Kidney (tissue), 13 donors: ENCODE measurements at regions not wholly inside any gene's neighbourhood (a gene's known extent, or its start where the extent isn't known, plus 50 kb on each side); places are given as distances from the start of the nearest gene placed in this dataset.

Experiments used
- DNase-seq, 5 donors: peaks; one replicate each; pipeline ENCODE4 v3.0.0-alpha.2; 2013 to 2020
- FAIRE-seq: peaks from 2 replicates; lab custom pipeline; 2012; peaks lifted over from hg19 to GRCh38; lab: Jason Lieb, UNC
- H3K27ac ChIP-seq, 2 donors: one replicate each; pipeline ENCODE4 v1.7.0; 2013; ENCODE audit warnings: low read depth in 2 of 2, low read length in 2 of 2, inconsistent platforms in 1 of 2
- H3K27me3 ChIP-seq: one replicate; pipeline ENCODE4 v1.7.1; 2013; ENCODE audit warnings: low read length, inconsistent platforms; ENCODE audit not compliant: control insufficient read depth, insufficient read depth
- H3K36me3 ChIP-seq, 3 donors: one replicate each; pipeline versions ENCODE4 v1.7.0 to v1.7.1; 2013; ENCODE audit warnings: low read length in 3 of 3, control low read depth in 1 of 3, inconsistent platforms in 1 of 3; ENCODE audit not compliant: insufficient read depth in 3 of 3, control insufficient read depth in 2 of 3
- H3K4me1 ChIP-seq, 3 donors: one replicate each; pipeline versions ENCODE4 v1.7.0 to v1.7.1; 2013; ENCODE audit warnings: low read length in 3 of 3, inconsistent platforms in 1 of 3, low read depth in 1 of 3; ENCODE audit not compliant: control insufficient read depth in 2 of 3, insufficient read depth in 2 of 3
- H3K4me3 ChIP-seq, 3 donors: one replicate each; pipeline versions ENCODE4 v1.7.0 to v1.8.1; 2013; ENCODE audit warnings: low read length in 3 of 3, control low read depth in 1 of 3, inconsistent platforms in 1 of 3
- H3K9ac ChIP-seq, 3 donors: one replicate each; pipeline versions ENCODE4 v1.7.0 to v1.7.1; 2013; ENCODE audit warnings: low read length in 3 of 3, control low read depth in 1 of 3, inconsistent platforms in 1 of 3
- H3K9me3 ChIP-seq, 3 donors: one replicate each; pipeline versions ENCODE4 v1.7.0 to v1.7.1; 2013; ENCODE audit warnings: low read length in 3 of 3, control low read depth in 1 of 3, inconsistent platforms in 1 of 3; ENCODE audit not compliant: control insufficient read depth in 2 of 3, insufficient read depth in 1 of 3
- CTCF ChIP-seq: IDR thresholded peaks from 3 replicates; pipeline ENCODE4 v1.5.1; 2012; ENCODE audit warnings: mild to moderate bottlenecking, moderate library complexity, borderline replicate concordance; ENCODE audit not compliant: insufficient read depth; ENCODE audit errors: extremely low read depth
- intact Hi-C: fragments of 100-400 bp; cut with DNase I; formaldehyde crosslinking; loops from one replicate; pipeline ENCODE4 v1.11.1; 2022
- donor health status: control.
- donor health status: control.
- donor health status: control.
- donor health status: control.
- donor health status: control.
- donor health status: DM: yes; HTN: yes; CAD: no.
- donor health status: Normal renal cell carcinoma (clear cell type).

DNA sequence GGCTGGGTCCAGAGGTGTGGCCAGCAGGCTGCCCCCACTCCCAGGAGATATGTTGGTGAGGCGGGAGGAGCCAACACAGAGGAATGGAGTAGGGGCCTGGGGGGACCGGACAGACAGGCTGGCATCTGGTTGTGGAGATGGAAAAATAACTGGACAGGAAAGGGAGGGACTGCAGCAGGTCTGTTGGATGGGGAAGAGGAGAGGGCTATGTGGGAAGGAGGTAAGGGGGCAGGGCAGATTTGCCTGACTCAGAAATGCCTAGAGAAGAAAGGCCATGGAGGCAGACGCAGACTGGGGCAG is 160.4 kb downstream of the TRIM29 start:
- no peak for DNase-seq
- no peak overlapping the region for H3K9ac ChIP-seq
- H3K9me3 ChIP-seq: no peaks in the 10 kb centered on the region
- TF ChIP-seq CTCF: no peak
- H3K36me3 ChIP-seq: no peaks in the 10 kb centered on the region
- H3K4me3 ChIP-seq: no peak overlapping the region
- no peak overlapping the region for H3K27ac ChIP-seq
- no peaks in the 10 kb centered on the region for H3K27me3 ChIP-seq
- intact Hi-C loops: no loop called here
- H3K4me1 ChIP-seq: no peaks in the 10 kb centered on the region
- FAIRE-seq: no peak

DNA sequence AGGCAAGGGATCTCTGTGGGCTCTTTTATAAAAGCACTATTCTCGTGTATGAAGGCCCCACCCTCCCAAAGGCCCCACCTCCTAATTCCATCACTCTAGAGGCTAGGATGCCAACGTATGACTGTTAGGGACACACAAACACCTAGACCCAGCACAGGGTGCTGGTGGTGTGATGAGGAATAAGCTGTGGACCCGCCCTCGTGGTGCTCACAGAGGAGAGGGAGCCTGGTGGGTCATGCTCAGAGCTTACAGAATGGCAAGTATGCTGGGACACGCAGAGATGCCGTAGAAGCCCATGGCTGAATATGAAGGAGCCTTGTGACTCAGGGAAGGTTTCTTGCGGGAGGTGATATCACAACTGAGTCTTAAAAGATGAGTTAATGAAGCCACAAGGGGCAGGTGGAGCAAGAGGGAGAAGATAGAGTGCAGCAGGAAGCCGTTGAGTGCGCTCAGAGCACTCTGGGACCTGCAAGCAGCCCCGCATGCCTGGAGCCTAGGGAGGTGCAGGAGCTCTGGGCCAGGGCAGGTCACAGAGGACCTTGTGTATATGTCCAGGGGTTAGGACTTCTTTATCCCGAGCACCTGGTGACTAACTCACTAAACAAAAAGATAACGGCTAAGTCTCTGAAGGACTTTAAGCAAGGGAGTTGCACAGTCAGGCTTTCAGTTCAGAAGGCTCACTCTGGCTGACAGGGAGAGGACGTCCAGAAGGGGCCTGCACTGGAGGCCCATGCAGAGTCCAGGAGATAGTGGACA is 160.9 kb downstream of the TRIM29 start:
- Histone ChIP-seq H3K4me1 (no peaks in the 10 kb centered on the region), H3K9ac (no peak overlapping the region), H3K9me3 (no peaks in the 10 kb centered on the region), H3K27ac (no peak overlapping the region), H3K36me3 (no peaks in the 10 kb centered on the region), H3K27me3 (no peaks in the 10 kb centered on the region), H3K4me3 (no peak overlapping the region)
- no peak for TF ChIP-seq CTCF
- no peak for FAIRE-seq
- intact Hi-C loops: no loop called here
- no peak for DNase-seq

DNA sequence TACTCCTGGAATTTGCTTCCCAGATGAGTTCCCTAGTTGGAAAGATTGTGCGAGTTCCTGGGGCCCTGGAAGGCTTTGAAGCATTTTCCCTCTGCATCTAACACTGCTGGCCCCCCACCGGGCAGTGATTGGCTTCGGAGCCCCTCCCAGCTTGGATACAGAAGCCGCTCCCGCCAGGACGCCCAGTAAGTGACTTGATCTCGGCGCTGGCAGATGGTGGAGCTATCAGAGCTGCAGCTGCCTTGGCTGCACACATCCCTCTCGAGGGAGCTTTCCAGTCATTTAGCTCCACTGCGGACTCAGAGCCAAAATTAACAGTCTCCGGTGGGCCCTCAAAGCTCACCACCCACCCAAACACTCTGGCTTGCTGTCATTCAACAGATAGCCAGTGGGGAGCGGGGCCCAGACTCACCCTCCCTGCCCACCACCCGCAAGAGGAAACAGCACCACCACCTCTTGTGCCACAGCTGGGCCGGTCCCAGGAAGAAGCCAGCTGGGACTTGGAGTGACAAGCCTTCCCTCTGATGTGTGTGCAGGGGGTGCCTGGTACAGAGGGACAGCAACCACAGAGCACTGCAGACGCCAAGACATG is 162.3 kb downstream of the TRIM29 start:
- Histone ChIP-seq H3K36me3 (no peaks in the 10 kb centered on the region), H3K4me3 (no peak overlapping the region), H3K4me1 (no peaks in the 10 kb centered on the region), H3K27me3 (no peaks in the 10 kb centered on the region), H3K27ac (no peak overlapping the region), H3K9ac (no peak overlapping the region), H3K9me3 (no peaks in the 10 kb centered on the region)
- intact Hi-C loops: no loop called here
- TF ChIP-seq CTCF: no peak
- FAIRE-seq (no peak), DNase-seq (peak in 2 of 5 donors; percentile 24 to 47)

- Histone ChIP-seq H3K4me3 (no peak overlapping the region), H3K9ac (no peak overlapping the region), H3K4me1 (no peaks in the 10 kb centered on the region), H3K9me3 (no peaks in the 10 kb centered on the region), H3K27ac (no peak overlapping the region), H3K36me3 (no peaks in the 10 kb centered on the region), H3K27me3 (no peaks in the 10 kb centered on the region)
- no peak for FAIRE-seq
- TF ChIP-seq CTCF: no peak
- intact Hi-C loops: no loop called here
- no peak for DNase-seq
Measured at GRCh38 chr11:119974467-119974866, 163.4 kb downstream of the TRIM29 start.
